GM12892 (cell line): ENCODE measurements at regions not wholly inside any gene's neighbourhood (a gene's known extent, or its start where the extent isn't known, plus 50 kb on each side); places are given as distances from the start of the nearest gene placed in this dataset.

Experiments used
- POLR2A ChIP-seq: IDR thresholded peaks from 2 replicates; pipeline ENCODE4 v1.6.1; 2011; ENCODE audit warnings: low read depth, low read length, control low read depth
- POLR2AphosphoS5 ChIP-seq: IDR thresholded peaks from 2 replicates; pipeline ENCODE4 v1.6.1; 2011; ENCODE audit warnings: low read depth, low read length, control low read depth

DNA sequence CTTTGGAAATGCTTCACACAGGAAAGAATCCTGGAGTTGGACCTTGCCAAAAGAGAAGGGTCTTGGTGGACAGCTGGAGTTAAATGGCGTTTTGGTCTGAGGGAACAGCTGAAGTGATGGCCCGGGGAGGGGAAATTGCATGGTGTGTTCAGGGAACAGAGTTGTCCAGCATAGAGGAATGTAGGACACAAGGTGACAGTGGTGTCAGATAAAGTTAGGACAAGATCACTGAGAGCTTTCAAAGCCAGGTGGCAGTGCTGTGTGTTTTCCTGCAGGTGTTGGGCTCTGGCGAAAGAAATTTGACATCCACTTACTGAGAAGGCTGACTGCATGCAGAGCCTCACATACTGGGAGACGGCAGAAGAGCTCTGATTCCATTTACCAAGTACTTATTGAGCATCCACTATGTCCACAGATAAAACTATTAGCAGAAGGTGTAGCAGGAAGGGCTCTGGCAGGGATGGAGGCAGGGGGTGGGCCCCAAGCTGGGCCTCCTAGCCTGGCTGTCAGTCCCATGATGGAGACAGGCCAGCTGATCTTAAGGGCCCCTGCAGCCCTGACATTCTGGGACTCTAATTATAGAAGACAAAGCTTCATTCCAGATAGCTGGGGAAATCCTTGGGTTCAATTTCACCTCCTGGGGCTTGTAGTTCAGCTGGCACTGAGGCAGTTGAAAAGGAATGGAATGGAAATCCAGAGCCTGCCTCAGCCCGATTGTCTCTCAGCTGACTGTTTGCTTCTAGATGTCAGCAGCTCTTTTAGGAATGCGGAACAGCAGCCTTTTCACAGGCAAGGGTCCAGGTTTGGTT, 150.2 kb upstream of the MAMLD1 start:
- TF ChIP-seq POLR2A (no peak), POLR2AphosphoS5 (no peak)
